Nephron progenitor cell (in vitro differentiated cells): ENCODE measurements at regions not wholly inside any gene's neighbourhood (a gene's known extent, or its start where the extent isn't known, plus 50 kb on each side); places are given as distances from the start of the nearest gene placed in this dataset.

ENCODE experiments used
- DNase-seq: peaks from one replicate; pipeline ENCODE4 v3.0.0; 2021
- H3K27ac Mint-ChIP-seq: 2 replicates; pipeline ENCODE4 v1.8.0; 2021; ENCODE audit warnings: mild to moderate bottlenecking, moderate library complexity, mixed read lengths
- H3K27me3 Mint-ChIP-seq: 2 replicates; pipeline ENCODE4 v1.8.0; 2021; ENCODE audit warnings: mild to moderate bottlenecking, low read depth, mixed read lengths; ENCODE audit not compliant: poor library complexity
- H3K36me3 Mint-ChIP-seq: 2 replicates; pipeline ENCODE4 v1.8.0; 2021; ENCODE audit warnings: low read depth, mixed read lengths
- H3K4me1 Mint-ChIP-seq: 2 replicates; pipeline ENCODE4 v1.8.0; 2021; ENCODE audit warnings: mixed read lengths
- H3K4me3 Mint-ChIP-seq: 2 replicates; pipeline ENCODE4 v1.8.0; 2021; ENCODE audit warnings: mild to moderate bottlenecking, moderate library complexity, mixed read lengths
- H3K9me3 Mint-ChIP-seq: 2 replicates; pipeline ENCODE4 v1.8.0; 2021; ENCODE audit warnings: mild to moderate bottlenecking, moderate library complexity, mixed read lengths
- CTCF ChIP-seq: fragments of 200-600 bp; sonication (generic); IDR thresholded peaks from 2 replicates; pipeline ENCODE4 v1.5.0; 2021; ENCODE audit warnings: antibody characterized with exemption

- Mint-ChIP-seq H3K4me3 (no peak overlapping the region), H3K27ac (no peak overlapping the region), H3K27me3 (peaks cover 26% of the 10 kb centered on the region), H3K9me3 (no peaks in the 10 kb centered on the region), H3K4me1 (no peaks in the 10 kb centered on the region), H3K36me3 (no peaks in the 10 kb centered on the region)
- no peak for DNase-seq
- no peak for TF ChIP-seq CTCF
Measured at GRCh38 chr5:15008476-15008875, 136.9 kb upstream of the ANKH start.

- H3K4me3 Mint-ChIP-seq, result no peak overlapping the region
- no peak for DNase-seq
- H3K27me3 Mint-ChIP-seq, result peaks cover 25% of the 10 kb centered on the region
- no peak for TF ChIP-seq CTCF
- no peak overlapping the region for H3K27ac Mint-ChIP-seq
- H3K4me1 Mint-ChIP-seq, result no peaks in the 10 kb centered on the region
- no peaks in the 10 kb centered on the region for H3K9me3 Mint-ChIP-seq
- H3K36me3 Mint-ChIP-seq, result no peaks in the 10 kb centered on the region
Measured at GRCh38 chr5:15007646-15008045, 136.1 kb upstream of the ANKH start.

DNA sequence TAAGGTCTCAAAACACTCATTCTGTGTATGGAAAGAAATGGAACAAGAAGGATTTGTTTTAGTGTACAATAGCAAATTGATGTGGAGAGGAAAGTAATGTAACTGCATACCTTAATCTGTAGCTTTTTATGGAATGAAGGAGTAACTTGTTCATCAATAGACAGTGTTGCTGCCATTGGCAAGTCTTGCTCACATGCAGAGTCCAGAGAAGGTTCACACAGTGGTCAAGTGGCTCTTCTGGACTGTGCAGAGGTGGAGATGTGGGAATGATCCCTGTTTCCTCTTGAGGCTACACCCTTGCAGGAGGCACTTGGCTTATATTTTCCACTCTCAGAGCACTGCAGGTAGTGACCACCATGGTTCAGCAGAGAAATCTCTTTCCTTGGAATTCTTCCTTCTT, 132.9 kb upstream of the ANKH start:
- no peak overlapping the region for H3K4me3 Mint-ChIP-seq
- no peaks in the 10 kb centered on the region for H3K36me3 Mint-ChIP-seq
- H3K9me3 Mint-ChIP-seq, result peaks cover 3% of the 10 kb centered on the region
- H3K4me1 Mint-ChIP-seq, result no peaks in the 10 kb centered on the region
- H3K27ac Mint-ChIP-seq, result no peak overlapping the region
- no peak for TF ChIP-seq CTCF
- H3K27me3 Mint-ChIP-seq, result peaks cover 28% of the 10 kb centered on the region
- no peak for DNase-seq

DNA sequence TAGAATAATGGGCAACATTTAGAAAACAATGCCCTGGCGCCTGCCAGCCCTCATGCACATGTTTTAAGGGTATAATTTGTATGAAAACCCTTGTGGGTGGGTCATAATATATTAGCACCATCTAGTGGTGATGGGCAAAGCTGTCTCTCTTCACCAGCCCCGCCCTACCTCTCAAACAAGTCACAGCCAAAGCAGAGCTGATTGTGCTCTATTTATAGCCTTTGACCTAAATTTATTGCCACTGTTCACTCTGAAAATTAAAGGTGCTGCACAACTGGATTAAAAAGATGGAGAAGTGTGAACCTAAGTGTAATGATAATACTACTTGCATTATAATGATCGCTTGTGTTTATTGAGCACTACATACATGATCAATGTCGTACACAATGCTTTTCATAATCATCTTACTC, 131.9 kb upstream of the ANKH start:
- H3K36me3 Mint-ChIP-seq, result no peaks in the 10 kb centered on the region
- H3K9me3 Mint-ChIP-seq, result peaks cover 12% of the 10 kb centered on the region
- peaks cover 29% of the 10 kb centered on the region for H3K27me3 Mint-ChIP-seq
- peak; percentile 83 for TF ChIP-seq CTCF
- H3K4me1 Mint-ChIP-seq, result no peaks in the 10 kb centered on the region
- H3K4me3 Mint-ChIP-seq, result no peak overlapping the region
- no peak overlapping the region for H3K27ac Mint-ChIP-seq
- peak; percentile 40 for DNase-seq

GRCh38 chr5:15002791-15003190, 131.2 kb upstream of the ANKH start:
- Mint-ChIP-seq H3K4me3 (no peak overlapping the region), H3K27ac (no peak overlapping the region), H3K9me3 (peaks cover 18% of the 10 kb centered on the region), H3K4me1 (no peaks in the 10 kb centered on the region), H3K36me3 (no peaks in the 10 kb centered on the region), H3K27me3 (peaks cover 30% of the 10 kb centered on the region)
- no peak for DNase-seq
- TF ChIP-seq CTCF, result no peak

DNA sequence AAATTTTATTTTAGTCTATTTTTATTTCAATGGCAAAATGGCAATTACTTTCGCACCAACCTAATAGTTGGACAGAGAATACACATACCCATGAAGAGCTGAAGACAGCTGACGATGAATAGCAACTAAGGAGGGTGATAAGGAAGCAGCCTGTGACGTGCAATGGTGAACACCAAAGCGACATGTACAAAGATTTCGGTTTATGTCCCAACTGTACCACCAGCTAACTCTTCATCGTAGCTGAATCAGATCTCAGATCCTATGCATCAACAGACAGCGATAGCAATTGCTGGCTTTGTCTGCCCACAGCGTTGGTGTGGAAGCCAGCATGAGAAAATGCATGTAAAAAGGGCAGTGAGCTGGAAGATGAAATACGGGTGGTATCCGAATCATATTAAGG, 130.6 kb upstream of the ANKH start:
- Mint-ChIP-seq H3K4me1 (no peaks in the 10 kb centered on the region), H3K4me3 (no peak overlapping the region), H3K27ac (no peak overlapping the region), H3K9me3 (peaks cover 22% of the 10 kb centered on the region), H3K27me3 (peaks cover 34% of the 10 kb centered on the region), H3K36me3 (no peaks in the 10 kb centered on the region)
- no peak for TF ChIP-seq CTCF
- DNase-seq, result no peak
